HPDE6-E6E7 (cell line): ENCODE measurements at regions not wholly inside any gene's neighbourhood (a gene's known extent, or its start where the extent isn't known, plus 50 kb on each side); places are given as distances from the start of the nearest gene placed in this dataset.

Experiments
- DNase-seq: peaks from one replicate; pipeline ENCODE4 v3.0.0; 2011; ENCODE audit warnings: missing footprints; ENCODE audit errors: extremely low spot score

GRCh38 chr4:152112887-152113286, 352.1 kb upstream of the GATB start:
- DNase-seq: no peak

- DNase-seq: no peak
These were observed 351.4 kb upstream of the GATB start for GRCh38 chr4:152112190-152112589.

GRCh38 chr4:152110780-152111179, 350.0 kb upstream of the GATB start:
- DNase-seq: no peak

GRCh38 chr4:152109531-152110509, 349.0 kb upstream of the GATB start:
- DNase-seq: no peak

GRCh38 chr4:152107736-152108500, 347.1 kb upstream of the GATB start:
- no peak for DNase-seq

GRCh38 chr4:152106781-152107321, 346.0 kb upstream of the GATB start:
- no peak for DNase-seq

GRCh38 chr4:152106113-152106763, 345.4 kb upstream of the GATB start:
- peak; percentile 73 for DNase-seq

GRCh38 chr4:152104901-152105357, 344.1 kb upstream of the GATB start:
- no peak for DNase-seq

GRCh38 chr4:152104356-152104755, 343.5 kb upstream of the GATB start:
- no peak for DNase-seq

GRCh38 chr4:152103181-152103901, 342.5 kb upstream of the GATB start:
- no peak for DNase-seq

- no peak for DNase-seq
These were observed 341.7 kb upstream of the GATB start for GRCh38 chr4:152102436-152103000.

GRCh38 chr4:152101556-152102435, 341.0 kb upstream of the GATB start:
- DNase-seq: peak; percentile 26

- DNase-seq: peak; percentile 23
These were observed 339.8 kb upstream of the GATB start for GRCh38 chr4:152100379-152101201.

GRCh38 chr4:152099981-152100378, 339.2 kb upstream of the GATB start:
- DNase-seq: no peak

- DNase-seq: no peak
These were observed 338.7 kb upstream of the GATB start for GRCh38 chr4:152099555-152099954.

- no peak for DNase-seq
These were observed 338.2 kb upstream of the GATB start for GRCh38 chr4:152099061-152099425.

- DNase-seq: no peak
These were observed 337.7 kb upstream of the GATB start for GRCh38 chr4:152098365-152099060.

GRCh38 chr4:152097371-152097770, 336.6 kb upstream of the GATB start:
- DNase-seq: no peak
